Gastroesophageal sphincter (tissue), 4 donors: ENCODE measurements at regions not wholly inside any gene's neighbourhood (a gene's known extent, or its start where the extent isn't known, plus 50 kb on each side); places are given as distances from the start of the nearest gene placed in this dataset.
"Not testable (repeated sequence)": the region's sequence is repeated elsewhere in the genome, so short reads cannot be mapped to it uniquely, and the experiment has no call there.

Experiments used
- ATAC-seq: fragments of 150-250 bp; one replicate; pipeline ENCODE4 v1.9.1; 2016; ENCODE audit warnings: mild to moderate bottlenecking, moderate library complexity
- H3K27ac ChIP-seq, 4 donors: fragments of 200-600 bp; sonication (generic) in 3 of 4; 1 replicate in 3 of 4; 2 replicates in 1 of 4; pipeline ENCODE4 v1.5.1; 2016 to 2019
- H3K27me3 ChIP-seq: fragments of 200-600 bp; sonication (generic); one replicate; pipeline ENCODE4 v1.5.1; 2019
- H3K36me3 ChIP-seq, 2 donors: fragments of 200-600 bp; sonication (generic); one replicate each; pipeline ENCODE4 v1.5.1; 2019; ENCODE audit warnings: control low read depth in 1 of 2
- H3K4me1 ChIP-seq, 3 donors: fragments of 200-600 bp; sonication (generic); 1 replicate in 2 of 3; 2 replicates in 1 of 3; pipeline ENCODE4 v1.5.1; 2016 to 2019; ENCODE audit warnings: control low read depth in 2 of 3
- H3K4me3 ChIP-seq, 2 donors: fragments of 200-600 bp; sonication (generic); one replicate each; pipeline ENCODE4 v1.5.1; 2019; ENCODE audit warnings: mild to moderate bottlenecking in 1 of 2, moderate library complexity in 1 of 2
- H3K9me3 ChIP-seq, 3 donors: fragments of 200-600 bp; sonication (generic); one replicate each; pipeline ENCODE4 v1.5.1; 2017 to 2019; ENCODE audit warnings: control low read depth in 2 of 3
- EP300 ChIP-seq: sonication (generic); formaldehyde crosslinking; IDR thresholded peaks from one replicate; pipeline ENCODE4 v1.6.1; 2017; ENCODE audit warnings: antibody characterized with exemption, mild to moderate bottlenecking
- POLR2A ChIP-seq, 2 donors: fragments of 450-650 bp; IDR thresholded peaks; one replicate each; pipeline ENCODE4 v1.6.1; 2017; ENCODE audit warnings: antibody characterized with exemption in 2 of 2, mild to moderate bottlenecking in 2 of 2, moderate library complexity in 1 of 2
- POLR2AphosphoS5 ChIP-seq: sonication (generic); formaldehyde crosslinking; IDR thresholded peaks from one replicate; pipeline ENCODE4 v1.6.1; 2017; ENCODE audit warnings: antibody characterized with exemption
- WGBS, 2 donors: methylation state at CpG; one replicate each; pipeline ENCODE4 v1.1.5; 2018; ENCODE audit warnings: low coverage in 1 of 2; 5-methylcytosine and 5-hydroxymethylcytosine counted together
- TF ChIP-seq, protein P1 (sequence below), 4 experiments: fragments of 200-600 bp in 2 of 4; fragments of 450-650 bp in 2 of 4; sonication (generic) in 1 of 4; IDR thresholded peaks; one replicate each; pipeline ENCODE4 v1.5.1; 2017 to 2019; ENCODE audit warnings: antibody characterized with exemption in 4 of 4, mild to moderate bottlenecking in 2 of 4, moderate library complexity in 2 of 4

DNA sequence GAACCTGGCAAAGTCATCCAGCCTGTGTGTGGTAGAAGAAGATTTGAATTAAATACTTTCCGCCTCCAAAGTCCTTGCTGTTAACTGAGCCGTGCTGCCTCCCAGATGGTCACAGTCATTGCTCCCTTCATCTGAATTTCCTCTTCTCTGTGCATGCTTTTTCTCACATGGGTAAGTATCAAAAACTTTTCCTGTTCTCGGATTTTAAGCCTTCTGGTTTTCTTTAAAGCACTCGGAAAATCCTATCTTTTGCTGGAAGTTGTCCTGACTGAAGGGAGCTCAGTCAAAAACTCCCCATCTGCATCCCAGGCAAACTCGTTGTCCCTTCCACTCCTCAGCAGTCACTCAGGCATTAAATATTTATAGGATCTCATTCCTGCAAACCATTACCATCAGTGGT, 290.0 kb upstream of the PIK3R1 start:
- no peaks in the 10 kb centered on the region for H3K9me3 ChIP-seq
- ATAC-seq: no peak
- no peak overlapping the region for H3K4me3 ChIP-seq
- no peak overlapping the region for H3K27ac ChIP-seq
- H3K27me3 ChIP-seq: no peaks in the 10 kb centered on the region
- H3K4me1 ChIP-seq: no peaks in the 10 kb centered on the region
- no peaks in the 10 kb centered on the region for H3K36me3 ChIP-seq
- TF ChIP-seq POLR2A (IDR thresholded peaks at IDR 0.05) (no peak), POLR2AphosphoS5 (no peak), EP300 (no peak)
- TF ChIP-seq, protein P1, sequence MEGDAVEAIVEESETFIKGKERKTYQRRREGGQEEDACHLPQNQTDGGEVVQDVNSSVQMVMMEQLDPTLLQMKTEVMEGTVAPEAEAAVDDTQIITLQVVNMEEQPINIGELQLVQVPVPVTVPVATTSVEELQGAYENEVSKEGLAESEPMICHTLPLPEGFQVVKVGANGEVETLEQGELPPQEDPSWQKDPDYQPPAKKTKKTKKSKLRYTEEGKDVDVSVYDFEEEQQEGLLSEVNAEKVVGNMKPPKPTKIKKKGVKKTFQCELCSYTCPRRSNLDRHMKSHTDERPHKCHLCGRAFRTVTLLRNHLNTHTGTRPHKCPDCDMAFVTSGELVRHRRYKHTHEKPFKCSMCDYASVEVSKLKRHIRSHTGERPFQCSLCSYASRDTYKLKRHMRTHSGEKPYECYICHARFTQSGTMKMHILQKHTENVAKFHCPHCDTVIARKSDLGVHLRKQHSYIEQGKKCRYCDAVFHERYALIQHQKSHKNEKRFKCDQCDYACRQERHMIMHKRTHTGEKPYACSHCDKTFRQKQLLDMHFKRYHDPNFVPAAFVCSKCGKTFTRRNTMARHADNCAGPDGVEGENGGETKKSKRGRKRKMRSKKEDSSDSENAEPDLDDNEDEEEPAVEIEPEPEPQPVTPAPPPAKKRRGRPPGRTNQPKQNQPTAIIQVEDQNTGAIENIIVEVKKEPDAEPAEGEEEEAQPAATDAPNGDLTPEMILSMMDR (IDR thresholded peaks at IDR 0.05): no peak
- WGBS, 2 donors: 83 to 84% methylated on average over 3 to 5 of the region's 5 CpGs

DNA sequence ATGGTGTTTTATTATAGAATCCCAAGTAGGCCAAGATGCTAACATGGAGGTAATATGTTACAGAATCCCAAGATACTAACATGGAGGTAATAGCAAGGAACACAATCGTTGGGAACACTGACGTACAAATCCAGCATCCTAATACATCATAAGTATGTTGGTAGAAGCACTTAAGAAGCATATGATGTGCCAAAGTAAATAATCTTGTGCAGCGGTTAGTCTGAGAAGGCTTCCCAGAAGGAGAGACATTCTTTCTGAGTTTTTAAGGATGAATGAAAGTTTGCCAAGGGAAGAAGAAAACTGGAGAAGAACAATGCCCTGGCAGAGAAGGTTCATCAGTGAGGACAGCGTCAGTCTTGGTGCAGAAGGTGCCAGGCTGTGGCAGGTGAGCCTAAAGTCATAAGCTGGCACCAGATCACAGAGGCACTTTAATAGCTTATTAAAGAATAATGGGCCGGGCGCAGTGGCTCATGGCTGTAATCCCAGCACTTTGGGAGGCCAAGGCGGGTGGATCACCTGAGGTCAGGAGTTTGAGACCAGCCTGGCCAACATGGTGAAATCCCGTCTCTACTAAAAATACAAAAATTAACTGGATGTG, 294.5 kb upstream of the PIK3R1 start:
- TF ChIP-seq, protein P1 (IDR thresholded peaks at IDR 0.05): no peak
- TF ChIP-seq POLR2A (IDR thresholded peaks at IDR 0.05): no peak
- TF ChIP-seq EP300: no peak
- no peak for TF ChIP-seq POLR2AphosphoS5
- no peaks in the 10 kb centered on the region for H3K27me3 ChIP-seq
- no peak for ATAC-seq
- no peaks in the 10 kb centered on the region for H3K4me1 ChIP-seq
- no peak overlapping the region for H3K27ac ChIP-seq
- no peaks in the 10 kb centered on the region for H3K9me3 ChIP-seq
- 78 to 79% methylated on average over 7 to 8 of the region's 8 CpGs for WGBS, 2 donors
- no peaks in the 10 kb centered on the region for H3K36me3 ChIP-seq
- H3K4me3 ChIP-seq: no peak overlapping the region

DNA sequence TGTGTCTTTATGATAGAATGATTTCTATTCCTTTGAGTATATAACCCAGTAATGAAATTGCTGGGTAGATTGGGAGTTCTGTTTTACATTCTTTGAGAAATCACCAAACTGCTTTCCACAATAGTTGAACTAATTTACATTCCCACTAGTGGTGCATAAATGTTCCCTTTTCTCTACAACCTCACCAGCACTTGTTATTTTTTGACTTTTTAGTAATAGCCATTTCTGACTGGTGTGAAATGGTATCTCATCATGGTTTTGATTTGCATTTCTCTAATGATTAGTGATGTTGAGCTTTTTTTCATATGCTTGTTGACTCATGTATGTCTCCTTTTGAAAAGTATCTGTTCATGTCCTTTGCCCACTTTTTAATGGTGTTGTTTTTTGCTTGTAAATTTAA, 296.0 kb upstream of the PIK3R1 start:
- H3K27me3 ChIP-seq, H3K4me3 ChIP-seq, H3K4me1 ChIP-seq, ATAC-seq, H3K9me3 ChIP-seq, H3K36me3 ChIP-seq, H3K27ac ChIP-seq: not testable (repeated sequence)

DNA sequence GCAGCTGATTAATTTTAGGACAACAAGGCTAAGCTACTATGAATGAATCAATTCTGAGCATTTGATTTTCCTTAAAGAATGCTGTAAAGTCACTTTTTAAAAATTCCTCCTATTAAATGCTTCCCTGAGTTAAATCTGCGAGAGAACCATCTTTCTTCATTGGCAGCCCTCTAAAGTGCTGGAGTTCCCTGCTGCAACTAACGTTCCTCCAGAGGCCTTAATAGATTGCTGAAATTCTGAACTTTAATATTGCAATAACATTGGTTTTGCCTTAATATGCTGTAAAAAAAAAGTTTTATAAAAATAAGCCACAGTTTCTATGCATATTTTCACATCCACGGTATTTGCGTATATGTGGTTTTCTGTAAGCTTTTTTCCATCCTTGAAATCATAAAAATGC, 298.0 kb upstream of the PIK3R1 start:
- Histone ChIP-seq H3K27ac (no peak overlapping the region), H3K9me3 (no peaks in the 10 kb centered on the region), H3K4me1 (no peaks in the 10 kb centered on the region), H3K36me3 (no peaks in the 10 kb centered on the region), H3K4me3 (no peak overlapping the region), H3K27me3 (no peaks in the 10 kb centered on the region)
- 73 to 83% methylated on average over 2 to 4 of the region's 4 CpGs for WGBS, 2 donors
- TF ChIP-seq POLR2AphosphoS5: no peak
- no peak for ATAC-seq

DNA sequence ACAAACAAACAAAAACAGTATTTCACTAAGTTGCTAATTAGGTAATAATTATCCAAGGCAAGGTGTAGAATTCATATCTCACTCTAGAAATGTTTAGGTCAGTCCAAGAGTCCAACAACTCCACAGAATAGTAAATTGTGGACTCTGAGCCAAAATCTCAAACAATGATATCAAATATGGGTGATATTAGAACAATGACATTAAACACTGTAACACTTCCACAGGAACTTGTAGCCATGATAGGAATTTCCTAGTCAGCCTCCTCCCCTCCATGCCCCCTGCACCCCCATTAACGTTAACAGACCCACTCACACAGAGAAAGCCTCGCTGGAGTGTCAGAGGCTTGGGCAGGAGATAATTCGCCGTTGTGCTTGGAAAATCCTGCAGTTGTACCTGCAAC, 305.0 kb upstream of the PIK3R1 start:
- ATAC-seq: no peak
- TF ChIP-seq, protein P1 (IDR thresholded peaks at IDR 0.05): no peak
- TF ChIP-seq POLR2AphosphoS5 (no peak), EP300 (no peak), POLR2A (IDR thresholded peaks at IDR 0.05) (no peak)
- WGBS, 2 donors: 86% methylated on average over 1 of the region's 4 CpGs; no CpG with 5 or more reads in 1 of the 2 donors

DNA sequence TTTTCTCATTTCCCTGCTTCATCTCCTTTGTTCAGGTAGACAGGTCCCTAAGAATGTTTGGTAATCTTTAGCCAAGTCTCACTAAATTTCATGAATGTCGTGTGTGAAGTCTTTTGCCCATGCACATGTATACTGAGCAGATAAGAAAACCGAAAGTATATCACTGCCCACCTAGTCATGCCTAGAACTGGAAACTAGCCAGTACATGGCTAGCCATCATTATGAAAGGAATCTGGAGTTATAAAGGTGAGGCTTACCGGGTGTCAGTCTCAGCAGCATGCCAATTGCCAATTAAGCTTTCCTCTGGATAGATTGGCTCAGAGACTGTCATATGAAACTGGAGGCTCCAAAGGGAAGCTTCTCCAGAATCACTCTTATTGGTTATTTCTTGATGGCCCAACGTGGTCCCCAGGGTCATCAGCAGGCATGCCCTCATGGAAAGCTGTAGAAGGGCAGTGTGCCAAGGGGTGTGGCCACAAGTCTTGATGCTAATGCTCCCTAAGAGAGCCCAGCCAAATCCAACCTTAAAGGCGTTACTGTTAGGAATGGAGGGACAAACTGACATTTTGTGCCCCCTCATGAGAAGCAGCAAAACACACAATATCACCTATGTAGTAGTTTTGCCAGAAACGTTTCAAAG, 307.3 kb upstream of the PIK3R1 start:
- no peak for ATAC-seq
- H3K4me3 ChIP-seq: no peak overlapping the region
- no peaks in the 10 kb centered on the region for H3K36me3 ChIP-seq
- no peaks in the 10 kb centered on the region for H3K27me3 ChIP-seq
- H3K27ac ChIP-seq: no peak overlapping the region
- no peaks in the 10 kb centered on the region for H3K4me1 ChIP-seq
- no peaks in the 10 kb centered on the region for H3K9me3 ChIP-seq
- TF ChIP-seq POLR2AphosphoS5 (no peak), EP300 (no peak), POLR2A (IDR thresholded peaks at IDR 0.05) (no peak)
- TF ChIP-seq, protein P1 (IDR thresholded peaks at IDR 0.05): no peak
- 64 to 69% methylated on average over 3 to 5 of the region's 6 CpGs for WGBS, 2 donors

More for the DNA sequence above, 305.0 kb upstream of the PIK3R1 start:
- Histone ChIP-seq H3K36me3 (no peaks in the 10 kb centered on the region), H3K4me3 (no peak overlapping the region), H3K9me3 (no peaks in the 10 kb centered on the region), H3K27ac (no peak overlapping the region), H3K27me3 (no peaks in the 10 kb centered on the region), H3K4me1 (no peaks in the 10 kb centered on the region)
